ENCODE measurements at regions not wholly inside any gene's neighbourhood (a gene's known extent, or its start where the extent isn't known, plus 50 kb on each side); places are given as distances from the start of the nearest gene placed in this dataset.

GRCh38 chr14:34172173-34172451 lies 221.2 kb upstream of the EGLN3 start:
- Histone ChIP-seq H3K27me3 (no peaks in the 10 kb centered on the region), H3K9me3 (no peaks in the 10 kb centered on the region), H3K4me1 (peaks cover 0 to 7% of the 10 kb centered on the region in 2 donors), H3K27ac (no peak overlapping the region), H3K4me3 (no peak overlapping the region), H3K36me3 (no peaks in the 10 kb centered on the region)
- no peak for TF ChIP-seq CTCF (IDR thresholded peaks at IDR 0.05)
- DNase-seq (ENCODE audit: low spot score), result no peak

- no peaks in the 10 kb centered on the region for H3K9me3 ChIP-seq
- no peaks in the 10 kb centered on the region for H3K27me3 ChIP-seq
- H3K36me3 ChIP-seq, result no peaks in the 10 kb centered on the region
- no peak for TF ChIP-seq CTCF (IDR thresholded peaks at IDR 0.05)
- DNase-seq (ENCODE audit: low spot score), result no peak
- H3K4me1 ChIP-seq, result peaks cover 0 to 7% of the 10 kb centered on the region in 2 donors
- no peak overlapping the region for H3K4me3 ChIP-seq
- no peak overlapping the region for H3K27ac ChIP-seq
Measured at GRCh38 chr14:34171431-34172172, 220.7 kb upstream of the EGLN3 start.

- no peak overlapping the region for H3K4me3 ChIP-seq
- H3K9me3 ChIP-seq, result no peaks in the 10 kb centered on the region
- peaks cover 0 to 7% of the 10 kb centered on the region in 2 donors for H3K4me1 ChIP-seq
- H3K27ac ChIP-seq, result no peak overlapping the region
- TF ChIP-seq CTCF (IDR thresholded peaks at IDR 0.05), result no peak
- no peaks in the 10 kb centered on the region for H3K36me3 ChIP-seq
- no peak for DNase-seq (ENCODE audit: low spot score)
- H3K27me3 ChIP-seq, result no peaks in the 10 kb centered on the region
Measured at GRCh38 chr14:34170882-34171281, 220.0 kb upstream of the EGLN3 start.

- no peak for TF ChIP-seq CTCF (IDR thresholded peaks at IDR 0.05)
- Histone ChIP-seq H3K4me1 (peaks cover 0 to 7% of the 10 kb centered on the region in 2 donors), H3K27ac (no peak overlapping the region), H3K27me3 (no peaks in the 10 kb centered on the region), H3K4me3 (no peak overlapping the region), H3K36me3 (no peaks in the 10 kb centered on the region), H3K9me3 (no peaks in the 10 kb centered on the region)
- no peak for DNase-seq (ENCODE audit: low spot score)
Measured at GRCh38 chr14:34169561-34169960, 218.7 kb upstream of the EGLN3 start.

- H3K27me3 ChIP-seq, result no peaks in the 10 kb centered on the region
- no peak overlapping the region for H3K27ac ChIP-seq
- H3K9me3 ChIP-seq, result no peaks in the 10 kb centered on the region
Measured at GRCh38 chr14:34168656-34169055, 217.8 kb upstream of the EGLN3 start.

More at GRCh38 chr14:34168656-34169055, 217.8 kb upstream of the EGLN3 start:
- Histone ChIP-seq H3K4me1 (peaks cover 0 to 7% of the 10 kb centered on the region in 2 donors), H3K4me3 (no peak overlapping the region), H3K36me3 (no peaks in the 10 kb centered on the region)
- no peak for DNase-seq (ENCODE audit: low spot score)
- no peak for TF ChIP-seq CTCF (IDR thresholded peaks at IDR 0.05)
